GM18951 (cell line): ENCODE measurements at regions not wholly inside any gene's neighbourhood (a gene's known extent, or its start where the extent isn't known, plus 50 kb on each side); places are given as distances from the start of the nearest gene placed in this dataset.
"Not testable (repeated sequence)": the region's sequence is repeated elsewhere in the genome, so short reads cannot be mapped to it uniquely, and the experiment has no call there.

Experiments
- POLR2A ChIP-seq: IDR thresholded peaks from 4 replicates; pipeline ENCODE4 v1.6.1; 2011; ENCODE audit warnings: mild to moderate bottlenecking; ENCODE audit not compliant: insufficient read length, insufficient read depth; ENCODE audit errors: extremely low read depth
- in situ Hi-C: fragments of 300-500 bp; cut with MboI; formaldehyde crosslinking; loops from one replicate; pipeline ENCODE4 v1.12.0; 2022; ENCODE audit warnings: low sequenced_read_pairs, mixed read lengths, inconsistent platforms; ENCODE audit not compliant: unreplicated experiment

- no peak for TF ChIP-seq POLR2A
- in situ Hi-C loops = no loop called here
Observed at GRCh38 chr5:83839788-83840187, 119.1 kb upstream of the HAPLN1 start.

- no peak for TF ChIP-seq POLR2A
- in situ Hi-C loops = no loop called here
Observed at GRCh38 chr5:83839256-83839655, 118.6 kb upstream of the HAPLN1 start.

- in situ Hi-C loops = no loop called here
- no peak for TF ChIP-seq POLR2A
Observed at GRCh38 chr5:83837265-83837907, 116.7 kb upstream of the HAPLN1 start.

- in situ Hi-C loops = no loop called here
- no peak for TF ChIP-seq POLR2A
Observed at GRCh38 chr5:83834306-83834705, 113.7 kb upstream of the HAPLN1 start.

- in situ Hi-C loops = no loop called here
- TF ChIP-seq POLR2A = no peak
Observed at GRCh38 chr5:83831834-83832233, 111.2 kb upstream of the HAPLN1 start.

- in situ Hi-C loops = no loop called here
- no peak for TF ChIP-seq POLR2A
Observed at GRCh38 chr5:83827111-83827557, 106.5 kb upstream of the HAPLN1 start.

GRCh38 chr5:83817591-83817990, 96.9 kb upstream of the HAPLN1 start:
- TF ChIP-seq POLR2A = no peak
- in situ Hi-C loops = no loop called here

GRCh38 chr5:83815661-83816060, 95.0 kb upstream of the HAPLN1 start:
- in situ Hi-C loops = no loop called here

GRCh38 chr5:83810511-83810910, 89.9 kb upstream of the HAPLN1 start:
- in situ Hi-C loops = no loop called here
- TF ChIP-seq POLR2A = no peak

More at GRCh38 chr5:83815661-83816060, 95.0 kb upstream of the HAPLN1 start:
- no peak for TF ChIP-seq POLR2A

GRCh38 chr5:83802686-83803085, 82.0 kb upstream of the HAPLN1 start:
- in situ Hi-C loops = no loop called here
- no peak for TF ChIP-seq POLR2A

GRCh38 chr5:83800201-83800600, 79.5 kb upstream of the HAPLN1 start:
- in situ Hi-C loops = no loop called here
- TF ChIP-seq POLR2A = no peak

GRCh38 chr5:83799020-83799419, 78.4 kb upstream of the HAPLN1 start:
- in situ Hi-C loops = not testable (repeated sequence)

- in situ Hi-C loops = no loop called here
- no peak for TF ChIP-seq POLR2A
Observed at GRCh38 chr5:83789371-83789770, 68.7 kb upstream of the HAPLN1 start.

- no peak for TF ChIP-seq POLR2A
- in situ Hi-C loops = no loop called here
Observed at GRCh38 chr5:83787631-83788030, 67.0 kb upstream of the HAPLN1 start.

- TF ChIP-seq POLR2A = no peak
Observed at GRCh38 chr5:83785176-83785668, 64.6 kb upstream of the HAPLN1 start.

More at GRCh38 chr5:83785176-83785668, 64.6 kb upstream of the HAPLN1 start:
- in situ Hi-C loops = no loop called here
